A549 (cell line): ENCODE measurements at regions not wholly inside any gene's neighbourhood (a gene's known extent, or its start where the extent isn't known, plus 50 kb on each side); places are given as distances from the start of the nearest gene placed in this dataset.

Experiments used
- ATAC-seq, 2 experiments: fragments of 200-7000 bp in 1 of 2; fragments of >200 bp in 1 of 2; cut with Nextera tagmentation in 1 of 2; cut with Tn5 transposase in 1 of 2; 3 replicates each; pipeline versions ENCODE4 v1.8.0 to v1.9.1; 2018 to 2020; ENCODE audit warnings: mild to moderate bottlenecking in 1 of 2, moderate library complexity in 1 of 2
- CTCF ChIA-PET: fragments of 300-600 bp; sonication (Branson Sonifier 250); formaldehyde crosslinking; extraction: SDS; loops from one replicate; lab custom pipeline; 2021; ENCODE audit warnings: antibody characterized with exemption, inconsistent platforms; lab: Yijun Ruan, JAX
- POLR2A ChIA-PET: fragments of 350-600 bp; formaldehyde crosslinking; extraction: SDS; loops from one replicate; lab custom pipeline; 2021; ENCODE audit warnings: antibody characterized with exemption, inconsistent platforms; lab: Yijun Ruan, JAX
- DNase-seq, 2 experiments: peaks; one replicate each; pipeline versions ENCODE4 v3.0.0 to v3.0.0-alpha.2; 2011 to 2016; ENCODE audit warnings: low read depth in 1 of 2, low spot score in 1 of 2
- FAIRE-seq: peaks from 2 replicates; lab custom pipeline; 2011; peaks lifted over from hg19 to GRCh38; lab: Jason Lieb, UNC
- H3K27ac ChIP-seq, 2 experiments: fragments of >200 bp; sonication (Bioruptor Twin); formaldehyde crosslinking; 3 replicates each; pipeline ENCODE4 v1.5.1; 2016 to 2017
- H3K4me1 ChIP-seq: fragments of >200 bp; sonication (Bioruptor Twin); formaldehyde crosslinking; 3 replicates; pipeline ENCODE4 v1.6.1; 2016
- H3K4me2 ChIP-seq: fragments of >200 bp; sonication (Bioruptor Twin); formaldehyde crosslinking; 3 replicates; pipeline ENCODE4 v1.6.1; 2016
- H3K4me3 ChIP-seq: fragments of >200 bp; sonication (Bioruptor Twin); formaldehyde crosslinking; 3 replicates; pipeline ENCODE4 v1.5.1; 2016
- H3K9me3 ChIP-seq: fragments of >200 bp; sonication (Bioruptor Twin); formaldehyde crosslinking; 3 replicates; pipeline ENCODE4 v1.6.1; 2016
- CBX2 ChIP-seq: fragments of 200-600 bp; sonication (generic); IDR thresholded peaks from 2 replicates; pipeline ENCODE4 v1.6.1; 2016; ENCODE audit warnings: low read depth, mild to moderate bottlenecking, borderline replicate concordance
- CBX8 ChIP-seq: fragments of 200-600 bp; sonication (generic); IDR thresholded peaks from 2 replicates; pipeline ENCODE4 v1.6.1; 2016
- CHD2 ChIP-seq: fragments of 150-350 bp; IDR thresholded peaks from 2 replicates; pipeline ENCODE4 v1.6.1; 2014; ENCODE audit warnings: low read length; ENCODE audit not compliant: partially characterized antibody
- E2F6 ChIP-seq: IDR thresholded peaks from 2 replicates; pipeline ENCODE4 v1.6.1; 2012; ENCODE audit warnings: low read depth, borderline replicate concordance
- EHF ChIP-seq: fragments of 250-450 bp; sonication (Bioruptor Pico); IDR thresholded peaks from 2 replicates; pipeline ENCODE4 v1.5.0; 2020; ENCODE audit warnings: mild to moderate bottlenecking
- HDAC2 ChIP-seq: fragments of 200-600 bp; sonication (generic); IDR thresholded peaks from 2 replicates; pipeline ENCODE4 v1.6.1; 2016
- HES2 ChIP-seq: fragments of >200 bp; sonication (Bioruptor Twin); formaldehyde crosslinking; IDR thresholded peaks from 2 replicates; pipeline ENCODE4 v1.6.1; 2016
- HOXA7 ChIP-seq: fragments of 250-450 bp; sonication (Bioruptor Pico); IDR thresholded peaks from 2 replicates; pipeline ENCODE4 v1.5.0; 2020; ENCODE audit warnings: mild to moderate bottlenecking, moderate library complexity
- HOXB5 ChIP-seq: fragments of 250-450 bp; sonication (Bioruptor Pico); IDR thresholded peaks from 2 replicates; pipeline ENCODE4 v1.5.0; 2020; ENCODE audit warnings: mild to moderate bottlenecking, moderate library complexity
- JUNB ChIP-seq: fragments of >200 bp; sonication (Bioruptor Twin); formaldehyde crosslinking; IDR thresholded peaks from 2 replicates; pipeline ENCODE4 v1.6.1; 2016
- MAFK ChIP-seq: fragments of 450-650 bp; IDR thresholded peaks from 2 replicates; pipeline ENCODE4 v1.6.1; 2014; ENCODE audit not compliant: partially characterized antibody
- MAX ChIP-seq: IDR thresholded peaks from 2 replicates; pipeline ENCODE4 v1.6.1; 2012
- MAZ ChIP-seq: fragments of 150-350 bp; IDR thresholded peaks from 2 replicates; pipeline ENCODE4 v1.6.1; 2014; ENCODE audit warnings: antibody characterized with exemption, low read depth, low read length, borderline replicate concordance
- PHF8 ChIP-seq: fragments of 200-600 bp; sonication (generic); IDR thresholded peaks from 2 replicates; pipeline ENCODE4 v1.6.1; 2016; ENCODE audit warnings: low read depth, mild to moderate bottlenecking, antibody characterized with exemption, moderate library complexity, borderline replicate concordance
- RAD21 ChIP-seq, 2 experiments: fragments of >200 bp in 1 of 2; sonication (Bioruptor Twin) in 1 of 2; formaldehyde crosslinking in 1 of 2; IDR thresholded peaks in 1 of 2; conservative IDR thresholded peaks in 1 of 2; 2 replicates in 1 of 2; 3 replicates in 1 of 2; pipeline ENCODE4 v1.6.1; 2012 to 2018; ENCODE audit warnings: inconsistent platforms in 1 of 2
- RARB ChIP-seq: fragments of 250-450 bp; sonication (Bioruptor Pico); IDR thresholded peaks from 2 replicates; pipeline ENCODE4 v1.8.0; 2021; ENCODE audit warnings: mild to moderate bottlenecking, moderate library complexity
- RFX5 ChIP-seq: fragments of 450-650 bp; IDR thresholded peaks from 2 replicates; pipeline ENCODE4 v1.7.1; 2014; ENCODE audit warnings: antibody characterized with exemption, mild to moderate bottlenecking, moderate library complexity
- RNF2 ChIP-seq: fragments of 200-600 bp; sonication (generic); IDR thresholded peaks from 2 replicates; pipeline ENCODE4 v1.6.1; 2016; ENCODE audit warnings: low read depth, mild to moderate bottlenecking, antibody characterized with exemption, moderate library complexity, borderline replicate concordance
- SMC3 ChIP-seq: fragments of >200 bp; sonication (Bioruptor Twin); formaldehyde crosslinking; IDR thresholded peaks from 3 replicates; pipeline ENCODE4 v1.6.1; 2018; ENCODE audit warnings: inconsistent platforms
- SREBF2 ChIP-seq: fragments of 450-650 bp; IDR thresholded peaks from 2 replicates; pipeline ENCODE4 v1.6.1; 2014; ENCODE audit warnings: mild to moderate bottlenecking, moderate library complexity
- ZC3H11A ChIP-seq: fragments of 450-650 bp; IDR thresholded peaks from 2 replicates; pipeline ENCODE4 v1.6.1; 2014; ENCODE audit warnings: antibody characterized with exemption, mild to moderate bottlenecking
- ZFP36 ChIP-seq: fragments of 450-650 bp; IDR thresholded peaks from 2 replicates; pipeline ENCODE4 v1.6.1; 2014; ENCODE audit warnings: borderline replicate concordance; ENCODE audit not compliant: partially characterized antibody
- ZNF302 ChIP-seq: fragments of 250-450 bp; sonication (Bioruptor Pico); IDR thresholded peaks from 2 replicates; pipeline ENCODE4 v1.9.0; 2021; ENCODE audit warnings: inconsistent platforms, mild to moderate bottlenecking, moderate library complexity
- WGBS: methylation state at CpG from one replicate; pipeline ENCODE4 v1.1.6; 2017; ENCODE audit errors: missing lambda C conversion rate; 5-methylcytosine and 5-hydroxymethylcytosine counted together

DNA sequence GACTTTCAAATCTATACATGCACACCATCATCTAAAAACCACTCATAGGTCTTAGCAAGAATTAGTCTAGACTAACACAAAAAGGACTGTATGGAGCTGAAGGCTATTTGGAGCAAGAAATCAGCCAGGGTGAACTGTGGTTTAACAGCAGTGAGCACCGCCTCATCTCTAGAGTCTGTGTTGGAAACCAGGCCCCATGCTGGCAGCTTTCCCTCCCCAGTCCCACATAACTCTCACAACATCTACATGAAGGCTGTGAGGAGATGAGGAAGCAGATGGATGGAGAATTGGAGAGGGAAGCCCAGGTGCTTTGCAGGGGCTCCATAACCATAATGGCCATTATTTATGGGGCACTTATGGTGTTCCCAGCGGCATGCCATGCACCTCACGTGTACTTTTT lies 133.2 kb upstream of the TOPAZ1 start:
- Histone ChIP-seq H3K27ac (no peak overlapping the region), H3K4me3 (no peak overlapping the region), H3K4me2 (no peak overlapping the region), H3K4me1 (peaks cover 26% of the 10 kb centered on the region), H3K9me3 (no peaks in the 10 kb centered on the region)
- ChIA-PET POLR2A (no interaction called here), CTCF (no interaction called here)
- ATAC-seq (no peak), DNase-seq (no peak), FAIRE-seq (no peak)
- no peak for TF ChIP-seq RNF2
- TF ChIP-seq RARB (CRISPR knock-in tag) = no peak
- no peak for TF ChIP-seq SMC3
- no peak for TF ChIP-seq ZC3H11A
- no peak for TF ChIP-seq MAZ
- TF ChIP-seq JUNB = no peak
- TF ChIP-seq HOXB5 = no peak
- no peak for TF ChIP-seq CBX2
- TF ChIP-seq RAD21 (conservative IDR thresholded peaks at IDR 0.05 in 1 of 2, IDR thresholded peaks at IDR 0.05 in 1 of 2) = no peak
- WGBS = 96% methylated on average over 3 of the region's 3 CpGs

DNA sequence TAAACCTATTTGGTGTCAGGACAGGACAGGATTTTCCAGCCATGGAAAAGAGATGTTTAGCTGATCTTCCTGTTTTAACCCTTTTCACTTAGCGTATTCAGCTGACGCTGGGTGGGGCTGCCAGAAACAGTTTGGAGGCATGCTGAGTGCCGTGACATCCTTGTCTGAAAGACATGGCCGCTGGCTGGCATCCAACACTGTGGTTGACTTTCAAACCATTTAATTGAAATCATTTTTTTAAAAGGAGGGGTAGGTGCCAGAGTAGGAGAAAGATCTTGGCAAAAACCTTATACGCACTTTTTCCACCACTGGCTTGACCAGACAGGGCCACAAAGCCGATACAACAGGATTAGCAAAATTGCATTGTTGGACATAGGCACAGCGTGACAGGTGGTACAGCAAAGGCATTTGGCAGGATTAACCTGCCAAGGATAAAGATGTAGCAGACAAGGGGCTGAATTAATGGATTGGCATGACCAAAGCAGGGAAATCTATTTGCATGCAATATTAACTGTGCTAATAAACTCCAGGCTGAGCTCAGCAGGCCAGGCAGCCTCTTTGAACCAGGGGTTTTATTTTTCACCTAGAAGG lies 131.8 kb upstream of the TOPAZ1 start:
- TF ChIP-seq HOXA7 (CRISPR knock-in tag) (no peak), E2F6 (no peak), RFX5 (no peak), ZNF302 (CRISPR knock-in tag) (no peak), EHF (no peak), SREBF2 (no peak), RARB (CRISPR knock-in tag) (no peak), HDAC2 (no peak), HES2 (no peak), CBX8 (no peak)
- FAIRE-seq (no peak), DNase-seq (no peak), ATAC-seq (no peak)
- Histone ChIP-seq H3K4me2 (no peak overlapping the region), H3K27ac (no peak overlapping the region), H3K4me1 (peaks cover 12% of the 10 kb centered on the region), H3K4me3 (no peak overlapping the region), H3K9me3 (no peaks in the 10 kb centered on the region)
- WGBS = 92% methylated on average over 7 of the region's 7 CpGs
- ChIA-PET CTCF (no interaction called here), POLR2A (no interaction called here)

- WGBS = 94% methylated on average over 5 of the region's 9 CpGs
- Histone ChIP-seq H3K4me2 (no peak overlapping the region), H3K4me1 (peaks cover 6% of the 10 kb centered on the region; the same call in 1 of the 3 replicates), H3K4me3 (no peak overlapping the region), H3K27ac (no peak overlapping the region), H3K9me3 (no peaks in the 10 kb centered on the region)
- DNase-seq = no peak
- CTCF ChIA-PET = no interaction called here
- ATAC-seq = no peak
- TF ChIP-seq SMC3 = no peak
- no peak for TF ChIP-seq ZFP36
- TF ChIP-seq MAX = no peak
- TF ChIP-seq CHD2 = no peak
- TF ChIP-seq HOXB5 = no peak
- TF ChIP-seq PHF8 = no peak
- no peak for TF ChIP-seq ZNF302 (CRISPR knock-in tag)
- no peak for TF ChIP-seq JUNB
- no peak for TF ChIP-seq MAFK
- FAIRE-seq = no peak
- POLR2A ChIA-PET = no interaction called here
Measured at GRCh38 chr3:44110648-44111047, 131.0 kb upstream of the TOPAZ1 start.
